ENCODE measurements at regions not wholly inside any gene's neighbourhood (a gene's known extent, or its start where the extent isn't known, plus 50 kb on each side); places are given as distances from the start of the nearest gene placed in this dataset.

DNA sequence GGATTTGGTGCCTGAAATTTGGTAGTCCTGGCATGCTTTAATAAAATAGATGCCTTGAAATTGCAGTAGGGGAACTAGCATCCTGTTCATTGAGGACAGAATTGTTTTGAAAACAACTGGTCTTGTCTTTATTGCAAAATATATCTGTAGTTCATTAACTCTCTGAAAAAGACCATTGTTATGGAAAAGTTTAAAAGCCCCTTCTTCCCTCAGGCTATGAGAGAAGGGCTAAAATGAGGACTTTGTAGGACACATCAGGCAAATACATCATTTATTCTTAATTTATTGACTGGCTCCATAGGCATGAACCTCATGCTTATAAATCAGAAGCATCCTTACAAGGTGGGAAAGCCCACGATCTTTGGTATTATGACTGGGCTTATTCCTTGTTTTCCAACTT lies 221.0 kb upstream of the CBLB start:
- TF ChIP-seq, protein P1, sequence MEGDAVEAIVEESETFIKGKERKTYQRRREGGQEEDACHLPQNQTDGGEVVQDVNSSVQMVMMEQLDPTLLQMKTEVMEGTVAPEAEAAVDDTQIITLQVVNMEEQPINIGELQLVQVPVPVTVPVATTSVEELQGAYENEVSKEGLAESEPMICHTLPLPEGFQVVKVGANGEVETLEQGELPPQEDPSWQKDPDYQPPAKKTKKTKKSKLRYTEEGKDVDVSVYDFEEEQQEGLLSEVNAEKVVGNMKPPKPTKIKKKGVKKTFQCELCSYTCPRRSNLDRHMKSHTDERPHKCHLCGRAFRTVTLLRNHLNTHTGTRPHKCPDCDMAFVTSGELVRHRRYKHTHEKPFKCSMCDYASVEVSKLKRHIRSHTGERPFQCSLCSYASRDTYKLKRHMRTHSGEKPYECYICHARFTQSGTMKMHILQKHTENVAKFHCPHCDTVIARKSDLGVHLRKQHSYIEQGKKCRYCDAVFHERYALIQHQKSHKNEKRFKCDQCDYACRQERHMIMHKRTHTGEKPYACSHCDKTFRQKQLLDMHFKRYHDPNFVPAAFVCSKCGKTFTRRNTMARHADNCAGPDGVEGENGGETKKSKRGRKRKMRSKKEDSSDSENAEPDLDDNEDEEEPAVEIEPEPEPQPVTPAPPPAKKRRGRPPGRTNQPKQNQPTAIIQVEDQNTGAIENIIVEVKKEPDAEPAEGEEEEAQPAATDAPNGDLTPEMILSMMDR (IDR thresholded peaks at IDR 0.05): no peak
- TF ChIP-seq POLR2A (IDR thresholded peaks at IDR 0.05): no peak
